NCI-H446 treated with DMSO at 0.1 percent for 48 hours (cell line): ENCODE measurements at regions not wholly inside any gene's neighbourhood (a gene's known extent, or its start where the extent isn't known, plus 50 kb on each side); places are given as distances from the start of the nearest gene placed in this dataset.
"Not testable (repeated sequence)": the region's sequence is repeated elsewhere in the genome, so short reads cannot be mapped to it uniquely, and the experiment has no call there.

ENCODE experiments used
- DNase-seq: peaks from one replicate; lab custom pipeline; 2025; lab: John Stamatoyannopoulos, UW

- no peak for DNase-seq
Measured at GRCh38 chr2:217366266-217366895, 506.5 kb upstream of the TNP1 start.

GRCh38 chr2:217365656-217366055 is 505.8 kb upstream of the TNP1 start:
- DNase-seq, result no peak

- no peak for DNase-seq
Measured at GRCh38 chr2:217364224-217364623, 504.4 kb upstream of the TNP1 start.

- no peak for DNase-seq
Measured at GRCh38 chr2:217363470-217363869, 503.6 kb upstream of the TNP1 start.

GRCh38 chr2:217362710-217363109 is 502.8 kb upstream of the TNP1 start:
- DNase-seq, result no peak

GRCh38 chr2:217362286-217362685 is 502.4 kb upstream of the TNP1 start:
- DNase-seq, result no peak

- peak; percentile 2 for DNase-seq
Measured at GRCh38 chr2:217361483-217361880, 501.6 kb upstream of the TNP1 start.

- peak; percentile 82 for DNase-seq
Measured at GRCh38 chr2:217360781-217361482, 501.1 kb upstream of the TNP1 start.

- no peak for DNase-seq
Measured at GRCh38 chr2:217360111-217360510, 500.2 kb upstream of the TNP1 start.

- no peak for DNase-seq
Measured at GRCh38 chr2:217357886-217358620, 498.2 kb upstream of the TNP1 start.

- no peak for DNase-seq
Measured at GRCh38 chr2:217356781-217357180, 496.9 kb upstream of the TNP1 start.

- no peak for DNase-seq
Measured at GRCh38 chr2:217356142-217356541, 496.3 kb upstream of the TNP1 start.

- DNase-seq, result no peak
Measured at GRCh38 chr2:217353591-217353990, 493.7 kb upstream of the TNP1 start.

- DNase-seq, result no peak
Measured at GRCh38 chr2:217351378-217351777, 491.5 kb upstream of the TNP1 start.

GRCh38 chr2:217349251-217349650 is 489.4 kb upstream of the TNP1 start:
- no peak for DNase-seq

GRCh38 chr2:217347630-217348029 is 487.8 kb upstream of the TNP1 start:
- DNase-seq, result not testable (repeated sequence)

GRCh38 chr2:217346043-217346442 is 486.2 kb upstream of the TNP1 start:
- not testable (repeated sequence) for DNase-seq

GRCh38 chr2:217340899-217341298 is 481.0 kb upstream of the TNP1 start:
- no peak for DNase-seq

- DNase-seq, result no peak
Measured at GRCh38 chr2:217340176-217340575, 480.3 kb upstream of the TNP1 start.

GRCh38 chr2:217339753-217340152 is 479.9 kb upstream of the TNP1 start:
- no peak for DNase-seq

GRCh38 chr2:217338306-217338916 is 478.5 kb upstream of the TNP1 start:
- DNase-seq, result peak; percentile 66

GRCh38 chr2:217337771-217338170 is 477.9 kb upstream of the TNP1 start:
- DNase-seq, result no peak

GRCh38 chr2:217336694-217337093 is 476.8 kb upstream of the TNP1 start:
- no peak for DNase-seq
